ENCODE measurements at regions not wholly inside any gene's neighbourhood (a gene's known extent, or its start where the extent isn't known, plus 50 kb on each side); places are given as distances from the start of the nearest gene placed in this dataset.
"Not testable (repeated sequence)": the region's sequence is repeated elsewhere in the genome, so short reads cannot be mapped to it uniquely, and the experiment has no call there.

GRCh38 chr16:63684149-63685101, 1437.4 kb downstream of the CDH11 start:
- no peak for DNase-seq
- Mint-ChIP-seq H3K4me3 (no peak overlapping the region), H3K4me1 (ENCODE audit: low read depth) (no peaks in the 10 kb centered on the region), H3K27me3 (ENCODE audit: low read depth) (no peaks in the 10 kb centered on the region), H3K9me3 (peaks cover 15% of the 10 kb centered on the region), H3K27ac (no peak overlapping the region), H3K36me3 (ENCODE audit: low read depth) (no peaks in the 10 kb centered on the region)
- intact Hi-C loops (cut with micrococcal nuclease) = no loop called here
- CTCF ChIA-PET = no interaction called here

- H3K9me3 Mint-ChIP-seq = peaks cover 15% of the 10 kb centered on the region
- H3K27ac Mint-ChIP-seq = no peak overlapping the region
- H3K4me1 Mint-ChIP-seq (ENCODE audit: low read depth) = no peaks in the 10 kb centered on the region
- no peaks in the 10 kb centered on the region for H3K27me3 Mint-ChIP-seq (ENCODE audit: low read depth)
- H3K4me3 Mint-ChIP-seq = no peak overlapping the region
- CTCF ChIA-PET = no interaction called here
- H3K36me3 Mint-ChIP-seq (ENCODE audit: low read depth) = no peaks in the 10 kb centered on the region
- no peak for DNase-seq
- intact Hi-C loops (cut with micrococcal nuclease) = no loop called here
Measured at GRCh38 chr16:63682844-63683243, 1439.0 kb downstream of the CDH11 start.

GRCh38 chr16:63672493-63672892, 1449.4 kb downstream of the CDH11 start:
- Mint-ChIP-seq H3K4me1 (ENCODE audit: low read depth) (no peaks in the 10 kb centered on the region), H3K27ac (no peak overlapping the region), H3K27me3 (ENCODE audit: low read depth) (no peaks in the 10 kb centered on the region), H3K36me3 (ENCODE audit: low read depth) (no peaks in the 10 kb centered on the region), H3K9me3 (peaks cover 12% of the 10 kb centered on the region), H3K4me3 (no peak overlapping the region)
- CTCF ChIA-PET = no interaction called here
- DNase-seq = no peak
- intact Hi-C loops (cut with micrococcal nuclease) = no loop called here

- CTCF ChIA-PET = no interaction called here
- DNase-seq = no peak
- Mint-ChIP-seq H3K4me3 (no peak overlapping the region), H3K4me1 (ENCODE audit: low read depth) (no peaks in the 10 kb centered on the region), H3K27ac (no peak overlapping the region), H3K27me3 (ENCODE audit: low read depth) (no peaks in the 10 kb centered on the region), H3K36me3 (ENCODE audit: low read depth) (no peaks in the 10 kb centered on the region), H3K9me3 (peaks cover 9% of the 10 kb centered on the region)
- intact Hi-C loops (cut with micrococcal nuclease) = no loop called here
Measured at GRCh38 chr16:63663155-63663554, 1458.7 kb downstream of the CDH11 start.

GRCh38 chr16:63655846-63656245, 1466.0 kb downstream of the CDH11 start:
- no peaks in the 10 kb centered on the region for H3K4me1 Mint-ChIP-seq (ENCODE audit: low read depth)
- peaks cover 7% of the 10 kb centered on the region for H3K9me3 Mint-ChIP-seq
- CTCF ChIA-PET = no interaction called here
- no peaks in the 10 kb centered on the region for H3K36me3 Mint-ChIP-seq (ENCODE audit: low read depth)
- DNase-seq = no peak
- H3K4me3 Mint-ChIP-seq = no peak overlapping the region
- H3K27ac Mint-ChIP-seq = no peak overlapping the region
- H3K27me3 Mint-ChIP-seq (ENCODE audit: low read depth) = no peaks in the 10 kb centered on the region
- intact Hi-C loops (cut with micrococcal nuclease) = no loop called here

- CTCF ChIA-PET = no interaction called here
Measured at GRCh38 chr16:63653044-63653839, 1468.6 kb downstream of the CDH11 start.

GRCh38 chr16:63652091-63652490, 1469.8 kb downstream of the CDH11 start:
- intact Hi-C loops (cut with micrococcal nuclease) = no loop called here
- Mint-ChIP-seq H3K27ac (no peak overlapping the region), H3K4me1 (ENCODE audit: low read depth) (no peaks in the 10 kb centered on the region), H3K9me3 (peaks cover 8% of the 10 kb centered on the region), H3K27me3 (ENCODE audit: low read depth) (no peaks in the 10 kb centered on the region), H3K36me3 (ENCODE audit: low read depth) (no peaks in the 10 kb centered on the region), H3K4me3 (no peak overlapping the region)
- CTCF ChIA-PET = no interaction called here
- no peak for DNase-seq

More at GRCh38 chr16:63653044-63653839, 1468.6 kb downstream of the CDH11 start:
- Mint-ChIP-seq H3K4me3 (no peak overlapping the region), H3K27ac (no peak overlapping the region), H3K4me1 (ENCODE audit: low read depth) (no peaks in the 10 kb centered on the region), H3K36me3 (ENCODE audit: low read depth) (no peaks in the 10 kb centered on the region), H3K27me3 (ENCODE audit: low read depth) (no peaks in the 10 kb centered on the region), H3K9me3 (peaks cover 6% of the 10 kb centered on the region)
- intact Hi-C loops (cut with micrococcal nuclease) = no loop called here
- no peak for DNase-seq

- no peaks in the 10 kb centered on the region for H3K36me3 Mint-ChIP-seq (ENCODE audit: low read depth)
- intact Hi-C loops (cut with micrococcal nuclease) = no loop called here
- no peak for DNase-seq
- H3K27ac Mint-ChIP-seq = no peak overlapping the region
- CTCF ChIA-PET = no interaction called here
- H3K27me3 Mint-ChIP-seq (ENCODE audit: low read depth) = no peaks in the 10 kb centered on the region
- no peak overlapping the region for H3K4me3 Mint-ChIP-seq
- H3K9me3 Mint-ChIP-seq = peaks cover 15% of the 10 kb centered on the region
- H3K4me1 Mint-ChIP-seq (ENCODE audit: low read depth) = no peaks in the 10 kb centered on the region
Measured at GRCh38 chr16:63650550-63650949, 1471.3 kb downstream of the CDH11 start.

- intact Hi-C loops (cut with micrococcal nuclease); DNase-seq; CTCF ChIA-PET; H3K4me3 Mint-ChIP-seq; H3K27ac Mint-ChIP-seq; H3K4me1 Mint-ChIP-seq (ENCODE audit: low read depth); H3K36me3 Mint-ChIP-seq (ENCODE audit: low read depth); H3K27me3 Mint-ChIP-seq (ENCODE audit: low read depth): not testable (repeated sequence)
- peaks cover 20% of the 10 kb centered on the region for H3K9me3 Mint-ChIP-seq
Measured at GRCh38 chr16:63633706-63634445, 1488.0 kb downstream of the CDH11 start.

GRCh38 chr16:63629272-63629671, 1492.6 kb downstream of the CDH11 start:
- Mint-ChIP-seq H3K27me3 (ENCODE audit: low read depth) (no peaks in the 10 kb centered on the region), H3K36me3 (ENCODE audit: low read depth) (peaks cover 2% of the 10 kb centered on the region), H3K4me1 (ENCODE audit: low read depth) (no peaks in the 10 kb centered on the region), H3K4me3 (no peak overlapping the region), H3K27ac (no peak overlapping the region), H3K9me3 (peaks cover 12% of the 10 kb centered on the region)
- no peak for DNase-seq
- CTCF ChIA-PET = no interaction called here
- intact Hi-C loops (cut with micrococcal nuclease) = no loop called here

GRCh38 chr16:63628812-63629211, 1493.1 kb downstream of the CDH11 start:
- intact Hi-C loops (cut with micrococcal nuclease) = no loop called here
- Mint-ChIP-seq H3K27ac (no peak overlapping the region), H3K36me3 (ENCODE audit: low read depth) (peaks cover 2% of the 10 kb centered on the region), H3K4me1 (ENCODE audit: low read depth) (no peaks in the 10 kb centered on the region), H3K4me3 (no peak overlapping the region), H3K27me3 (ENCODE audit: low read depth) (no peaks in the 10 kb centered on the region), H3K9me3 (peaks cover 10% of the 10 kb centered on the region)
- CTCF ChIA-PET = no interaction called here
- DNase-seq = no peak

GRCh38 chr16:63625126-63625525, 1496.7 kb downstream of the CDH11 start:
- CTCF ChIA-PET = no interaction called here

More at GRCh38 chr16:63625126-63625525, 1496.7 kb downstream of the CDH11 start:
- DNase-seq = no peak
- H3K4me1 Mint-ChIP-seq (ENCODE audit: low read depth) = no peaks in the 10 kb centered on the region
- H3K36me3 Mint-ChIP-seq (ENCODE audit: low read depth) = no peaks in the 10 kb centered on the region
- intact Hi-C loops (cut with micrococcal nuclease) = no loop called here
- no peak overlapping the region for H3K27ac Mint-ChIP-seq
- no peak overlapping the region for H3K4me3 Mint-ChIP-seq
- H3K27me3 Mint-ChIP-seq (ENCODE audit: low read depth) = no peaks in the 10 kb centered on the region
- H3K9me3 Mint-ChIP-seq = peaks cover 4% of the 10 kb centered on the region
